ENCODE measurements at regions not wholly inside any gene's neighbourhood (a gene's known extent, or its start where the extent isn't known, plus 50 kb on each side); places are given as distances from the start of the nearest gene placed in this dataset.

- POLR2A ChIA-PET = no interaction called here
- CTCF ChIA-PET = no interaction called here
- DNase-seq (ENCODE audit: extremely low spot score) = no peak
- no peak for TF ChIP-seq CTCF (IDR thresholded peaks at IDR 0.05; ENCODE audit: control extremely low read depth, extremely low read depth, low read depth, missing control alignments)
These were observed 237.6 kb upstream of the HDAC4 start for GRCh38 chr2:239638376-239638775.

GRCh38 chr2:239636808-239637207, 236.0 kb upstream of the HDAC4 start:
- ChIA-PET CTCF (interaction anchor here (2.0 kb wide), 1 partner anchor 10 kb away, joined by 7 read pairs; no protein-coding TSS in a partner anchor), POLR2A (no interaction called here)
- DNase-seq (ENCODE audit: extremely low spot score) = no peak
- no peak for TF ChIP-seq CTCF (IDR thresholded peaks at IDR 0.05; ENCODE audit: control extremely low read depth, extremely low read depth, low read depth, missing control alignments)

GRCh38 chr2:239634769-239635168, 233.9 kb upstream of the HDAC4 start:
- DNase-seq (ENCODE audit: extremely low spot score) = no peak
- CTCF ChIA-PET = no interaction called here
- POLR2A ChIA-PET = no interaction called here
- no peak for TF ChIP-seq CTCF (IDR thresholded peaks at IDR 0.05; ENCODE audit: control extremely low read depth, extremely low read depth, low read depth, missing control alignments)

- DNase-seq (ENCODE audit: extremely low spot score) = no peak
- TF ChIP-seq CTCF (IDR thresholded peaks at IDR 0.05; ENCODE audit: control extremely low read depth, extremely low read depth, low read depth, missing control alignments) = no peak
- POLR2A ChIA-PET = no interaction called here
- CTCF ChIA-PET = no interaction called here
These were observed 229.9 kb upstream of the HDAC4 start for GRCh38 chr2:239630618-239631286.

- ChIA-PET POLR2A (no interaction called here), CTCF (no interaction called here)
- no peak for TF ChIP-seq CTCF (IDR thresholded peaks at IDR 0.05; ENCODE audit: control extremely low read depth, extremely low read depth, low read depth, missing control alignments)
- no peak for DNase-seq (ENCODE audit: extremely low spot score)
These were observed 229.3 kb upstream of the HDAC4 start for GRCh38 chr2:239629926-239630617.

GRCh38 chr2:239626961-239627592, 226.3 kb upstream of the HDAC4 start:
- no peak for TF ChIP-seq CTCF (IDR thresholded peaks at IDR 0.05; ENCODE audit: control extremely low read depth, extremely low read depth, low read depth, missing control alignments)
- no peak for DNase-seq (ENCODE audit: extremely low spot score)
- ChIA-PET CTCF (interaction anchor here (1.3 kb wide), 1 partner anchor 13 kb away, joined by 3 read pairs; no protein-coding TSS in a partner anchor), POLR2A (no interaction called here)

Data from GM10248 (cell line).